Choroid plexus epithelial cell (primary cell): ENCODE measurements at regions not wholly inside any gene's neighbourhood (a gene's known extent, or its start where the extent isn't known, plus 50 kb on each side); places are given as distances from the start of the nearest gene placed in this dataset.

ENCODE experiments used
- DNase-seq: peaks from one replicate; pipeline ENCODE4 v3.0.0-alpha.2; 2010; ENCODE audit warnings: low read depth
- H3K4me3 ChIP-seq: 2 replicates; pipeline ENCODE4 v1.5.1; 2011; ENCODE audit warnings: low read depth, mild to moderate bottlenecking, control low read depth, low read length, moderate library complexity
- TF ChIP-seq, protein P1 (sequence below): conservative IDR thresholded peaks from 2 replicates; pipeline ENCODE4 v1.5.1; 2011; ENCODE audit warnings: low read depth, mild to moderate bottlenecking, control low read depth, inconsistent platforms, low read length, moderate library complexity

DNA sequence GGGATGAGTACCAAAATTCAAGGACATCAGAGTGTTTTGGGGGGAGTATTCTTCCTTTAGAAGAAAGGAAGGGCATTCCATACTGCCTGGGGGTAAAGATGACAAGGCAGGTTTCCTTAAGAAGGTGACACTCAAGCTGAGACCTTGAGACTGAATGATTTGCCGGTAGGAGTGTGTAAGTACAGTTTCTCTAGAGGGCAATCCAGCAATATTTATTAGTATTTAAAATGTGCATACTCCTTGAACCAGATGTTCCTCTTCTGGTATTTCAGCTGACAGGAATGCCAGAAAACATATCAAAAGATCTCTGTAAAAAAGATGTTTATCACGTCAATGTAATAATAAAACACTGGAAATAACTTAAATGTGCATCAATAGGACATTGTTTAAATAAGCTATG lies 106.4 kb upstream of the TMCC3 start:
- TF ChIP-seq, protein P1, sequence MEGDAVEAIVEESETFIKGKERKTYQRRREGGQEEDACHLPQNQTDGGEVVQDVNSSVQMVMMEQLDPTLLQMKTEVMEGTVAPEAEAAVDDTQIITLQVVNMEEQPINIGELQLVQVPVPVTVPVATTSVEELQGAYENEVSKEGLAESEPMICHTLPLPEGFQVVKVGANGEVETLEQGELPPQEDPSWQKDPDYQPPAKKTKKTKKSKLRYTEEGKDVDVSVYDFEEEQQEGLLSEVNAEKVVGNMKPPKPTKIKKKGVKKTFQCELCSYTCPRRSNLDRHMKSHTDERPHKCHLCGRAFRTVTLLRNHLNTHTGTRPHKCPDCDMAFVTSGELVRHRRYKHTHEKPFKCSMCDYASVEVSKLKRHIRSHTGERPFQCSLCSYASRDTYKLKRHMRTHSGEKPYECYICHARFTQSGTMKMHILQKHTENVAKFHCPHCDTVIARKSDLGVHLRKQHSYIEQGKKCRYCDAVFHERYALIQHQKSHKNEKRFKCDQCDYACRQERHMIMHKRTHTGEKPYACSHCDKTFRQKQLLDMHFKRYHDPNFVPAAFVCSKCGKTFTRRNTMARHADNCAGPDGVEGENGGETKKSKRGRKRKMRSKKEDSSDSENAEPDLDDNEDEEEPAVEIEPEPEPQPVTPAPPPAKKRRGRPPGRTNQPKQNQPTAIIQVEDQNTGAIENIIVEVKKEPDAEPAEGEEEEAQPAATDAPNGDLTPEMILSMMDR = no peak
- no peak overlapping the region for H3K4me3 ChIP-seq
- peak; percentile 16 for DNase-seq

DNA sequence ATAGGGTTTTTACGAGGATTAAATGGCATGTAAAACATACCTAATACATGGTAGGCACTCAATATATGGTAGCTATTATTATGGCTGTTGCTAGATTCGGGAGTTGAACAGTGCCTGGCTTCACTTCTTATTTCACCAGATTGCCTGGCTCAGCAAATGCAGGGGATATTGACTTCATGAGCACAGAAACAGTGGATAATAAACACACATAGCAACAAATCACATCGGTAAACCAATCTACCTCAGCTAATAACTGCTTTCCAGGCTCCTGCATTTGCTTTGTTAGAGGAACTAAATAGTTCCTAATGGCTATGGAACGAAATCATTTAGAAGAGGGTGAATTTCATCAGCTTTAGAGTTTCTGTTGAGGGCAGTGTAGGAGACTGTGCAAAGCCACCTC lies 105.2 kb upstream of the TMCC3 start:
- no peak overlapping the region for H3K4me3 ChIP-seq
- DNase-seq = no peak
- TF ChIP-seq, protein P1 = no peak

DNA sequence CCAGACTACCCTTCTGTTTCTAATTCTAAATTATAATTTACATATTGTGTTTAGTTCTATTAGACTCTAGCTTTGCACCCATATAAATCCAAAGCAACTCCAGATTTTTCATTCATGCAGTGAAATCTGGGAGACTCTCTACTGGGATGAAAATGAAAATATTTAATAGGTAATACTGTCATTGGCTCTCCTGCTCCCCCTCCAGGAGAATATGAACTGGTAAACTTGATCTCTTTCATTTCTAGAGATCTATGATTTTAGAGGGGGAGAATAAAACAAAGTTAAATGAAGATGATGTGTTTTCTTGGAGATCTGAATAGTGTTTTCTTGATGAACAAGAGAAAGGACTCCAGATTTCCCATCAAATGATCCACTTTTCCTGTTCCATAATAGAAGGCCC lies 104.3 kb upstream of the TMCC3 start:
- DNase-seq = peak; percentile 42
- TF ChIP-seq, protein P1 = peak; percentile 57
- no peak overlapping the region for H3K4me3 ChIP-seq

DNA sequence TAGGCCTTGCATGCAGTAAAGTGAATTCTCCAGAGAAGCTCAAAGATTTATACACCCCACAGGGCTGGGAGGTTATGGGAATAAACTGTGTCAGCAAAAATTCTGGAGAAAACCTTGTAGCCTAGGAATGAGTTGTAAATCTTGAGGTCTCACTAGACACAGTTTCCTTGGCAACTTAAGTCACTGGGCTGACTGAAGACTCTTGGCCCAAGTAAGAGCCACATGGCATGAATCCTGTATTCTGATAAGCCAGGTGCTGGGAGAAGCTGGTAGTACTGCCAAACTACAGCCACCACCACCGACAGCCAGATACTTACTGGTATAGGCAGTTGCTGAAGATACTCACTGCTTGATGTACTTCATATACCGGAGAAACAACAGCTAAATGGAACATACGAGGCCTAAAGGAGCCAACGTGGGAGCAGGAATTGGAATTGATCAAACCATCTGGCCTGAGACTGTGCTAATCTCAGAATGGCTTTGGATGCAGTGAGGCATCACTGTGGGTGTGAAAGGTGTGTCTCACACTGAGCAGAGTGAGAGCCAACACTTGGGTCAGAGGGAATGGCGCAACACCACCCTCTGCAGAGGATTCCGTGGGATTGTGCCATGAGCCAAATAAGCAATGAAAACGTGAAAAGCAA lies 102.8 kb upstream of the TMCC3 start:
- TF ChIP-seq, protein P1 = no peak
- no peak overlapping the region for H3K4me3 ChIP-seq
- peak; percentile 15 for DNase-seq

DNA sequence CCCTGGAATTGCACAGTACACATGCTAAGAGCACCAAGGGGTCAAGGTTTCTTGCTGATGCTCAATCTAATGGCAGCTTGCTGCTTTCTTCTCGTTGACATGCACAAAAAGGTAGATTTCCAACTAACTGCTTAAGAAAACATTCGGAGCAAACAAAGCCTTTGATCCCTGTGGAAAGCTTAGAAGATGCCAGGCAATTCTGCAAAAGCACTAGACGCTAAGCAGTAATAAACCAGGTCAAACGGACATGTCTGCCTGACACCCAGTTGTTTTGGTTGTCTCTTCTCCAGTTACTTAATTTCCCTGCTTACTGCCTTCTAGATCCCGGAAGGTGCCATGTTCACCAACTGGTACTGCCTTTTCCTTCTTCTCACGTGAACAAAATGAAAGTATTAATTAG lies 100.5 kb upstream of the TMCC3 start:
- no peak overlapping the region for H3K4me3 ChIP-seq
- TF ChIP-seq, protein P1 = no peak
- DNase-seq = no peak

DNA sequence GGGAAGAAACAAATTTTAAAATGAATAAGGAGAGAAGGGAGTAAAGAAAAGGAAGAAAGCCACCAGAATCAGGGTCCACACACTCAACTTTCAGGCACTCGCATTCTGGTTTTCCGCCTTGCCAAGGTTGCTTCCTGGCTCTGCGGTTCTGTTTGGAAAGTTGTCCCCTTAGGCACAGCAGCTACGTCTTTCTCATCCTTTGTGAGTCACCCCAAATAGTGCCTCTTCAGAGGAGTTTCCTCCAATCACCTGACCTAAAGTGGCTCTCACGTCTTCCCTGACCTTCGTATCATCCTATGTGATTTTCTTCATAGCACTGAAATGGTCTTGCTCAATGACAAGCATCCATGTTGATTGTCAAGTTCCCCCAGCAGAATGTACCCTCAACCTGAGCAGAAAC lies 99.5 kb upstream of the TMCC3 start:
- TF ChIP-seq, protein P1 = no peak

DNA sequence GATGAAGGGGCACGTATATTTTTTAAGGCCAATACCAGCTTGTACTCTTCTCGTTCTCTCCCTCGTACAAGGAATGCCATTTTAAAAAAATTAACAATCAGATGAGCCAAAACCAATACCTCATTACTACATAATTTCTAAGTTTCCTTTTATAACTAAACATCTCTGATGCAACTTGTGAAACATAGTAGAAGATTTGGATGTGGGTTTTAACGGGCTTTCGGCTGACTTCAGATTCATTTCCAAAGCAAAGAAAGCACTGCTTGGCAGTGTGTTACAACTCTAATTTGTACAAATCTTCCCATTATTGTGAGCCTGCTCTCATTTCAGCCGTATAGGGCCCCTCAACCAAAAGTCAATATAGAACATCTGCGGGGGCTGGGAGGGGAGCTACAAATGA lies 99.1 kb upstream of the TMCC3 start:
- TF ChIP-seq, protein P1 = no peak
- H3K4me3 ChIP-seq = no peak overlapping the region
- DNase-seq = no peak

More for the DNA sequence above, 99.5 kb upstream of the TMCC3 start:
- H3K4me3 ChIP-seq = no peak overlapping the region
- DNase-seq = no peak
